SK-N-SH (cell line): ENCODE measurements at regions not wholly inside any gene's neighbourhood (a gene's known extent, or its start where the extent isn't known, plus 50 kb on each side); places are given as distances from the start of the nearest gene placed in this dataset.

Experiments
- CTCF ChIA-PET: fragments of 300-600, 350-600 bp; formaldehyde crosslinking; extraction: SDS; loops from one replicate; lab custom pipeline; 2021; lab: Yijun Ruan, JAX
- POLR2A ChIA-PET: fragments of 350-600 bp; sonication (Branson Sonifier 250); formaldehyde crosslinking; extraction: SDS; loops from one replicate; lab custom pipeline; 2020; ENCODE audit warnings: antibody characterized with exemption, inconsistent platforms; lab: Yijun Ruan, JAX
- DNase-seq: peaks from one replicate; pipeline ENCODE4 v3.0.0; 2012
- H2AFZ ChIP-seq: fragments of 200-600 bp; sonication (generic); 2 replicates; pipeline ENCODE4 v1.8.1; 2016; ENCODE audit warnings: antibody characterized with exemption, mild to moderate bottlenecking, low read depth
- H3F3A ChIP-seq: fragments of 200-600 bp; sonication (generic); replicated peaks from 2 replicates; pipeline ENCODE3; 2016; ENCODE audit warnings: antibody characterized with exemption, mild to moderate bottlenecking; ENCODE audit not compliant: insufficient read depth
- H3K27ac ChIP-seq, 2 experiments: fragments of 200-500 bp in 1 of 2; fragments of 200-600 bp in 1 of 2; sonication (Bioruptor generic) in 1 of 2; sonication (generic), shearing (Covaris generic) in 1 of 2; 2 replicates each; pipeline versions ENCODE4 v1.5.1 to v1.6.1; 2014 to 2016; ENCODE audit warnings: low read depth in 2 of 2, inconsistent platforms in 1 of 2, low read length in 1 of 2, mild to moderate bottlenecking in 1 of 2, mixed read lengths in 1 of 2
- H3K27me3 ChIP-seq: fragments of 200-600 bp; sonication (generic), shearing (Covaris generic); 2 replicates; pipeline ENCODE4 v1.6.1; 2016; ENCODE audit warnings: mixed run types; ENCODE audit not compliant: insufficient read depth
- H3K36me3 ChIP-seq, 2 experiments: fragments of 200-500 bp in 1 of 2; fragments of 200-600 bp in 1 of 2; sonication (Bioruptor generic) in 1 of 2; sonication (generic) in 1 of 2; replicated peaks in 1 of 2; 2 replicates each; pipeline versions ENCODE3 to v1.5.1; 2014 to 2016; ENCODE audit warnings: low read length in 1 of 2, mild to moderate bottlenecking in 1 of 2; ENCODE audit not compliant: insufficient read depth in 2 of 2, control insufficient read depth in 1 of 2
- H3K4me1 ChIP-seq, 2 experiments: fragments of 200-500 bp in 1 of 2; fragments of 200-600 bp in 1 of 2; sonication (Bioruptor generic) in 1 of 2; sonication (generic), shearing (Covaris generic) in 1 of 2; 2 replicates each; pipeline versions ENCODE4 v1.5.1 to v1.6.1; 2014 to 2016; ENCODE audit warnings: low read depth in 1 of 2, low read length in 1 of 2, mixed run types in 1 of 2; ENCODE audit not compliant: insufficient read depth in 2 of 2, control insufficient read depth in 1 of 2
- H3K4me2 ChIP-seq: fragments of 200-600 bp; sonication (generic), shearing (Covaris generic); 2 replicates; pipeline ENCODE4 v1.6.1; 2017; ENCODE audit warnings: mixed run types
- H3K4me3 ChIP-seq, 2 experiments: fragments of 200-500 bp in 1 of 2; fragments of 200-600 bp in 1 of 2; sonication (Bioruptor generic) in 1 of 2; sonication (generic), shearing (Covaris generic) in 1 of 2; 2 replicates each; pipeline versions ENCODE4 v1.5.1 to v1.8.1; 2014 to 2016; ENCODE audit warnings: low read depth in 2 of 2, inconsistent platforms in 1 of 2, low read length in 1 of 2, mild to moderate bottlenecking in 1 of 2, mixed read lengths in 1 of 2, moderate library complexity in 1 of 2
- H3K79me2 ChIP-seq: fragments of 200-600 bp; sonication (generic); 2 replicates; pipeline ENCODE4 v1.8.1; 2017; ENCODE audit warnings: mild to moderate bottlenecking; ENCODE audit not compliant: insufficient read depth
- H3K9ac ChIP-seq: fragments of 200-600 bp; sonication (generic); 2 replicates; pipeline ENCODE4 v1.6.1; 2017; ENCODE audit warnings: mixed run types
- H3K9me2 ChIP-seq: fragments of 200-600 bp; sonication (generic); 2 replicates; pipeline ENCODE4 v1.6.1; 2017; ENCODE audit warnings: mixed run types
- H3K9me3 ChIP-seq: fragments of 200-600 bp; sonication (generic); 2 replicates; pipeline ENCODE4 v1.6.1; 2017; ENCODE audit warnings: mixed run types, mild to moderate bottlenecking, moderate library complexity
- H4K20me1 ChIP-seq: fragments of 200-600 bp; sonication (generic); 2 replicates; pipeline ENCODE4 v1.6.1; 2017; ENCODE audit warnings: mild to moderate bottlenecking, mixed run types; ENCODE audit not compliant: insufficient read depth
- ELF1 ChIP-seq: IDR thresholded peaks from 2 replicates; pipeline ENCODE4 v1.4.0; 2012
- FOSL2 ChIP-seq: IDR thresholded peaks from 2 replicates; pipeline ENCODE4 v1.4.0; 2012; ENCODE audit warnings: low read depth, mild to moderate bottlenecking, moderate library complexity, borderline replicate concordance
- FOXJ3 ChIP-seq: sonication (generic); formaldehyde crosslinking; IDR thresholded peaks from 2 replicates; pipeline ENCODE4 v1.5.1; 2020; ENCODE audit warnings: mild to moderate bottlenecking, missing genetic modification reagents
- GABPA ChIP-seq: IDR thresholded peaks from 2 replicates; pipeline ENCODE4 v1.4.0; 2012; ENCODE audit warnings: low read depth, mild to moderate bottlenecking
- GATA2 ChIP-seq: sonication (generic); formaldehyde crosslinking; IDR thresholded peaks from 2 replicates; pipeline ENCODE4 v1.5.0; 2020; ENCODE audit warnings: mild to moderate bottlenecking, missing genetic modification reagents
- RAD21 ChIP-seq: IDR thresholded peaks from 2 replicates; pipeline ENCODE4 v1.6.1; 2012; ENCODE audit warnings: mild to moderate bottlenecking, low read length
- TAF1 ChIP-seq: IDR thresholded peaks from 2 replicates; pipeline ENCODE4 v1.6.1; 2012; ENCODE audit warnings: low read depth, mild to moderate bottlenecking, low read length, moderate library complexity, borderline replicate concordance
- TCF12 ChIP-seq: IDR thresholded peaks from 2 replicates; pipeline ENCODE4 v1.4.0; 2012
- YY1 ChIP-seq: IDR thresholded peaks from 2 replicates; pipeline ENCODE4 v1.4.0; 2012; ENCODE audit warnings: low read depth, mild to moderate bottlenecking
- WGBS: methylation state at CpG from one replicate; pipeline ENCODE4 v1.1.6; 2017; ENCODE audit warnings: low lambda C conversion rate; 5-methylcytosine and 5-hydroxymethylcytosine counted together
- TF ChIP-seq, protein P1 (sequence below): IDR thresholded peaks from 2 replicates; pipeline ENCODE4 v1.6.1; 2012; ENCODE audit warnings: mild to moderate bottlenecking, low read depth, low read length, moderate library complexity
- TF ChIP-seq, protein P2 (sequence below): IDR thresholded peaks from 2 replicates; pipeline ENCODE4; 2012
- TF ChIP-seq, protein P3 (sequence below): IDR thresholded peaks from 2 replicates; pipeline ENCODE4 v1.4.0; 2012; ENCODE audit warnings: low read depth, borderline replicate concordance

DNA sequence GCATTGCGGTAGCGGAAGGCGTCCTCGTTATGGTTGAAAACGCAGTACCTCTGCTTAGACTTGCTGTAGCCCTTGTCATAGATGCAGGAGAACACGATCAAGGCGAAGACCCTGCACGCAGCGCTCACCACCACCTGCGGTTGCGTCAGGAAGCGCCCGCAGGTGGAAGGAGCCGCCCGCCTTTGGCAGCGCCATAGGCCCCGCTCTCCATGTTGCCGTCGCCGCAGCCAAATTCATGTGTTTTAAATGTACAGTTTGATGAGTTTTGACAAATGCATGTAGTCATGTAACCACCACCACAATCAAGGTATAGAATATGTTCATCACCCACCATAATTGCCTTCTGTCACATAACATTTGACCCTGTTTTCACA is 84.9 kb upstream of the CEP78 start (continued):
- TF ChIP-seq, protein P1, sequence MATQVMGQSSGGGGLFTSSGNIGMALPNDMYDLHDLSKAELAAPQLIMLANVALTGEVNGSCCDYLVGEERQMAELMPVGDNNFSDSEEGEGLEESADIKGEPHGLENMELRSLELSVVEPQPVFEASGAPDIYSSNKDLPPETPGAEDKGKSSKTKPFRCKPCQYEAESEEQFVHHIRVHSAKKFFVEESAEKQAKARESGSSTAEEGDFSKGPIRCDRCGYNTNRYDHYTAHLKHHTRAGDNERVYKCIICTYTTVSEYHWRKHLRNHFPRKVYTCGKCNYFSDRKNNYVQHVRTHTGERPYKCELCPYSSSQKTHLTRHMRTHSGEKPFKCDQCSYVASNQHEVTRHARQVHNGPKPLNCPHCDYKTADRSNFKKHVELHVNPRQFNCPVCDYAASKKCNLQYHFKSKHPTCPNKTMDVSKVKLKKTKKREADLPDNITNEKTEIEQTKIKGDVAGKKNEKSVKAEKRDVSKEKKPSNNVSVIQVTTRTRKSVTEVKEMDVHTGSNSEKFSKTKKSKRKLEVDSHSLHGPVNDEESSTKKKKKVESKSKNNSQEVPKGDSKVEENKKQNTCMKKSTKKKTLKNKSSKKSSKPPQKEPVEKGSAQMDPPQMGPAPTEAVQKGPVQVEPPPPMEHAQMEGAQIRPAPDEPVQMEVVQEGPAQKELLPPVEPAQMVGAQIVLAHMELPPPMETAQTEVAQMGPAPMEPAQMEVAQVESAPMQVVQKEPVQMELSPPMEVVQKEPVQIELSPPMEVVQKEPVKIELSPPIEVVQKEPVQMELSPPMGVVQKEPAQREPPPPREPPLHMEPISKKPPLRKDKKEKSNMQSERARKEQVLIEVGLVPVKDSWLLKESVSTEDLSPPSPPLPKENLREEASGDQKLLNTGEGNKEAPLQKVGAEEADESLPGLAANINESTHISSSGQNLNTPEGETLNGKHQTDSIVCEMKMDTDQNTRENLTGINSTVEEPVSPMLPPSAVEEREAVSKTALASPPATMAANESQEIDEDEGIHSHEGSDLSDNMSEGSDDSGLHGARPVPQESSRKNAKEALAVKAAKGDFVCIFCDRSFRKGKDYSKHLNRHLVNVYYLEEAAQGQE: no peak
- TF ChIP-seq FOXJ3 (CRISPR knock-in tag): no peak
- TF ChIP-seq RAD21: no peak
- TF ChIP-seq YY1: no peak
- TF ChIP-seq TAF1: no peak
- TF ChIP-seq FOSL2: no peak
- TF ChIP-seq TCF12: no peak
- TF ChIP-seq ELF1: no peak
- no peak for TF ChIP-seq GATA2 (CRISPR knock-in tag)
- no peak for TF ChIP-seq GABPA

DNA sequence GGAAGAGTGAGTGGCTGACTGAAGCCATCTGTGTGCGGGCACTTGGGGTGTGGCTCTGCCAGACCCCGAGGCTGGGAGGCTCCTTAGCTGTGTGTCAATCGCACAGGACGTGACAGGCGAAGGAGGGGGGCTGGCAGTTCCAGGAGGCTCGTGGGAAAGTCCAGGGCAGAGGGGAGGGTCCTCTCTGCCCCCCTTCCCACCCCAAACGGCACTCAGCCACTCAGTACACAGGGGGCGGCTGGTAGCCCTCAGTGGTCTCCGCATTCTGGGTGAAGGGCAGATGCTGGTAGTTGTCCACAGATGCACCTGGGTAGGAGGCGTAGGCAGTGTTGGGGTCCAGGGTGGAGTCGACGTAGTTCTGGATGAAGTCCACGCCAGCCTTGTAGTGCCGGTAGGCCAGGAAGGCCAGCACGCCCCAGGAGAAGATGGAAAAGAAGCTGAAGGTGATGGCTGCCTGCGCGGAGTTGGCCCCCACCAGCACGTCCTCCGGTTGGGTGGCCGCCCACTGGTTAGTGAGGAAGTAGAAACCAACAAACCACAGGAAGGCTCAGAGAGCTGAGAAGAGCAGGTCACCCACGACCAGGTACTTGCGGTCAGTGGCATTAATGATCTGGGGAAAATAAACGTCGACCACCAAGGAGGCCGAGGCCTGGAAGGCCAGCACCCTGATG is 85.4 kb upstream of the CEP78 start:
- Histone ChIP-seq H2AFZ (no peak overlapping the region), H3K9me3 (no peaks in the 10 kb centered on the region), H3K4me3 (no peak overlapping the region), H3K4me2 (no peak overlapping the region), H3K79me2 (no peaks in the 10 kb centered on the region), H3K9me2 (no peaks in the 10 kb centered on the region), H3K27me3 (no peaks in the 10 kb centered on the region), H4K20me1 (no peaks in the 10 kb centered on the region), H3K27ac (no peak overlapping the region)
- ChIA-PET CTCF (interaction anchor here (1.9 kb wide), 1 partner anchor 33 kb away, joined by 5 read pairs; no protein-coding TSS in a partner anchor), POLR2A (no interaction called here)
- no peak for DNase-seq
- TF ChIP-seq RAD21: no peak
- TF ChIP-seq, all 33 proteins: peak for 0
- H3K9ac ChIP-seq: no peak overlapping the region
- H3F3A ChIP-seq: no peaks in the 10 kb centered on the region
- H3K36me3 ChIP-seq: no peaks in the 10 kb centered on the region
- WGBS: 79% methylated on average over 24 of the region's 25 CpGs
- H3K4me1 ChIP-seq: no peaks in the 10 kb centered on the region

DNA sequence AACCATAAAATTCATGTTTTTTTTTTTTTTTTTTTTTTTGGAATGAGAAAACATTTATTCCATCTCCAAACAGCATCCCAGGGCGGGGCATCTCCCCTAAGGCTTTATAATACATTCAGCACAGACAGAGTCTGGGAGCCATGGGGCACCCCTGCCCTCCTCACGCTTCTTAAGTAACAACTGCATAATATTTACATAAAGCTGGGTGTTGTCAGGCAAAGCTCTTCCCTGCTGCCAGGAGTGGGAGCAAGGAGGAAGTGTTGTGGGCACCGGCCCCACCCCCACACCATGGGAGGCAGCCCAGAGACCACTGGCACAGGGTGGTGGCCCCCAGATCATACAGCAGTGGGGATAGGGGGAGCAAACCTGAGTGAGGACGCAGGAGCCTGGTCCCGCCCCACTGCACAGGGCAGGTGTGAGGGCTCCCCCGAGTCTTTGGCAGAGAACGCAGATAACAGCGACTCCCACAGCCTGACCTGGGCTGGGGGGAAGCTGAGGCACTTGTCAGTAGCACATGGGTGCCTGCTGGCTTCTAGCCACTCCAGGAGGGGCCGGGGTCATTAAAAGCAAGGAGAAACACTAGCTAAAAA is 86.1 kb upstream of the CEP78 start:
- no peaks in the 10 kb centered on the region for H4K20me1 ChIP-seq
- no peaks in the 10 kb centered on the region for H3K27me3 ChIP-seq
- WGBS: 58% methylated on average over 7 of the region's 9 CpGs
- no peaks in the 10 kb centered on the region for H3K9me2 ChIP-seq
- POLR2A ChIA-PET: no interaction called here
- no peaks in the 10 kb centered on the region for H3F3A ChIP-seq
- CTCF ChIA-PET: interaction anchor here (0.8 to 1.9 kb wide), 2 partner anchors 20 to 32 kb away, joined by 3 to 5 read pairs; no protein-coding TSS in a partner anchor
- H3K4me3 ChIP-seq: no peak overlapping the region
- H3K79me2 ChIP-seq: no peaks in the 10 kb centered on the region
- no peak overlapping the region for H2AFZ ChIP-seq
- H3K9me3 ChIP-seq: no peaks in the 10 kb centered on the region
- no peak overlapping the region for H3K9ac ChIP-seq
- TF ChIP-seq, protein P2, sequence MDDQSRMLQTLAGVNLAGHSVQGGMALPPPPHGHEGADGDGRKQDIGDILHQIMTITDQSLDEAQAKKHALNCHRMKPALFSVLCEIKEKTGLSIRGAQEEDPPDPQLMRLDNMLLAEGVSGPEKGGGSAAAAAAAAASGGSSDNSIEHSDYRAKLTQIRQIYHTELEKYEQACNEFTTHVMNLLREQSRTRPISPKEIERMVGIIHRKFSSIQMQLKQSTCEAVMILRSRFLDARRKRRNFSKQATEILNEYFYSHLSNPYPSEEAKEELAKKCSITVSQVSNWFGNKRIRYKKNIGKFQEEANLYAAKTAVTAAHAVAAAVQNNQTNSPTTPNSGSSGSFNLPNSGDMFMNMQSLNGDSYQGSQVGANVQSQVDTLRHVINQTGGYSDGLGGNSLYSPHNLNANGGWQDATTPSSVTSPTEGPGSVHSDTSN: no peak
- TF ChIP-seq, protein P3, sequence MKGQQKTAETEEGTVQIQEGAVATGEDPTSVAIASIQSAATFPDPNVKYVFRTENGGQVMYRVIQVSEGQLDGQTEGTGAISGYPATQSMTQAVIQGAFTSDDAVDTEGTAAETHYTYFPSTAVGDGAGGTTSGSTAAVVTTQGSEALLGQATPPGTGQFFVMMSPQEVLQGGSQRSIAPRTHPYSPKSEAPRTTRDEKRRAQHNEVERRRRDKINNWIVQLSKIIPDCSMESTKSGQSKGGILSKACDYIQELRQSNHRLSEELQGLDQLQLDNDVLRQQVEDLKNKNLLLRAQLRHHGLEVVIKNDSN: no peak
- no peak overlapping the region for H3K27ac ChIP-seq
- no peak overlapping the region for H3K4me2 ChIP-seq
- no peak for DNase-seq
- no peaks in the 10 kb centered on the region for H3K4me1 ChIP-seq
- no peaks in the 10 kb centered on the region for H3K36me3 ChIP-seq
